ENCODE measurements at regions not wholly inside any gene's neighbourhood (a gene's known extent, or its start where the extent isn't known, plus 50 kb on each side); places are given as distances from the start of the nearest gene placed in this dataset.

- no peaks in the 10 kb centered on the region for H3K36me3 ChIP-seq
- DNase-seq (ENCODE audit: low spot score in 2 of 2) = no peak
- H3K27ac ChIP-seq = no peak overlapping the region
- H3K4me1 ChIP-seq = no peaks in the 10 kb centered on the region
- no peaks in the 10 kb centered on the region for H3K9me3 ChIP-seq
- no peaks in the 10 kb centered on the region for H3K27me3 ChIP-seq
- no peak overlapping the region for H3K4me3 ChIP-seq
- TF ChIP-seq POLR2A (IDR thresholded peaks at IDR 0.05) (no peak), CTCF (IDR thresholded peaks at IDR 0.05) (no peak)
Measured at GRCh38 chr18:38980420-38980819, 1414.8 kb upstream of the CELF4 start.

- WGBS = 89% methylated on average over 1 of the region's 1 CpG
- no peak for DNase-seq (ENCODE audit: low spot score in 2 of 2)
- no peaks in the 10 kb centered on the region for H3K27me3 ChIP-seq
- H3K4me1 ChIP-seq = no peaks in the 10 kb centered on the region
- no peak overlapping the region for H3K4me3 ChIP-seq
- no peaks in the 10 kb centered on the region for H3K9me3 ChIP-seq
- no peak overlapping the region for H3K27ac ChIP-seq
- TF ChIP-seq POLR2AphosphoS5 (IDR thresholded peaks at IDR 0.05) = no peak
- no peak for TF ChIP-seq CTCF (IDR thresholded peaks at IDR 0.05)
- no peak for TF ChIP-seq POLR2A (IDR thresholded peaks at IDR 0.05)
- TF ChIP-seq EP300 (IDR thresholded peaks at IDR 0.05) = no peak
- no peaks in the 10 kb centered on the region for H3K36me3 ChIP-seq
Measured at GRCh38 chr18:38972571-38972970, 1407.0 kb upstream of the CELF4 start.

- TF ChIP-seq POLR2AphosphoS5 (IDR thresholded peaks at IDR 0.05) (no peak), CTCF (IDR thresholded peaks at IDR 0.05) (no peak), POLR2A (IDR thresholded peaks at IDR 0.05) (no peak), EP300 (IDR thresholded peaks at IDR 0.05) (no peak)
- no peaks in the 10 kb centered on the region for H3K36me3 ChIP-seq
- no peaks in the 10 kb centered on the region for H3K27me3 ChIP-seq
- H3K4me1 ChIP-seq = no peaks in the 10 kb centered on the region
- no peak overlapping the region for H3K27ac ChIP-seq
- no peak for DNase-seq (ENCODE audit: low spot score in 2 of 2)
- no peaks in the 10 kb centered on the region for H3K9me3 ChIP-seq
- 65% methylated on average over 7 of the region's 7 CpGs for WGBS
- no peak overlapping the region for H3K4me3 ChIP-seq
Measured at GRCh38 chr18:38971881-38972280, 1406.3 kb upstream of the CELF4 start.

GRCh38 chr18:38966841-38967240, 1401.2 kb upstream of the CELF4 start:
- TF ChIP-seq POLR2A (IDR thresholded peaks at IDR 0.05) = no peak
- TF ChIP-seq POLR2AphosphoS5 (IDR thresholded peaks at IDR 0.05) = no peak
- TF ChIP-seq CTCF (IDR thresholded peaks at IDR 0.05) = no peak
- TF ChIP-seq EP300 (IDR thresholded peaks at IDR 0.05) = no peak
- no peaks in the 10 kb centered on the region for H3K36me3 ChIP-seq
- H3K4me3 ChIP-seq = no peak overlapping the region
- no peak overlapping the region for H3K27ac ChIP-seq
- H3K9me3 ChIP-seq = peaks cover 2% of the 10 kb centered on the region
- no peaks in the 10 kb centered on the region for H3K27me3 ChIP-seq
- no peak for DNase-seq (ENCODE audit: low spot score in 2 of 2)
- no peaks in the 10 kb centered on the region for H3K4me1 ChIP-seq

GRCh38 chr18:38963943-38964660, 1398.5 kb upstream of the CELF4 start:
- TF ChIP-seq EP300 (IDR thresholded peaks at IDR 0.05) = no peak
- no peak for TF ChIP-seq CTCF (IDR thresholded peaks at IDR 0.05)
- no peak for TF ChIP-seq POLR2A (IDR thresholded peaks at IDR 0.05)
- TF ChIP-seq POLR2AphosphoS5 (IDR thresholded peaks at IDR 0.05) = no peak
- Histone ChIP-seq H3K36me3 (no peaks in the 10 kb centered on the region), H3K4me3 (no peak overlapping the region), H3K9me3 (peaks cover 2% of the 10 kb centered on the region), H3K27ac (no peak overlapping the region), H3K27me3 (no peaks in the 10 kb centered on the region), H3K4me1 (no peaks in the 10 kb centered on the region)
- no peak for DNase-seq (ENCODE audit: low spot score in 2 of 2)
- 58% methylated on average over 3 of the region's 3 CpGs for WGBS
